GM12892 (cell line): ENCODE measurements at regions not wholly inside any gene's neighbourhood (a gene's known extent, or its start where the extent isn't known, plus 50 kb on each side); places are given as distances from the start of the nearest gene placed in this dataset.
"Not testable (repeated sequence)": the region's sequence is repeated elsewhere in the genome, so short reads cannot be mapped to it uniquely, and the experiment has no call there.

ENCODE experiments used
- DNase-seq: peaks from one replicate; pipeline ENCODE4 v3.0.0; 2011; ENCODE audit not compliant: insufficient read length
- FAIRE-seq: peaks from 2 replicates; lab custom pipeline; 2011; peaks lifted over from hg19 to GRCh38; lab: Jason Lieb, UNC
- POLR2A ChIP-seq: IDR thresholded peaks from 2 replicates; pipeline ENCODE4 v1.6.1; 2011; ENCODE audit warnings: low read depth, low read length, control low read depth
- POLR2AphosphoS5 ChIP-seq: IDR thresholded peaks from 2 replicates; pipeline ENCODE4 v1.6.1; 2011; ENCODE audit warnings: low read depth, low read length, control low read depth
- TAF1 ChIP-seq: IDR thresholded peaks from 2 replicates; pipeline ENCODE4 v1.6.1; 2011; ENCODE audit warnings: low read depth, mild to moderate bottlenecking, control low read depth, low read length, borderline replicate concordance

DNA sequence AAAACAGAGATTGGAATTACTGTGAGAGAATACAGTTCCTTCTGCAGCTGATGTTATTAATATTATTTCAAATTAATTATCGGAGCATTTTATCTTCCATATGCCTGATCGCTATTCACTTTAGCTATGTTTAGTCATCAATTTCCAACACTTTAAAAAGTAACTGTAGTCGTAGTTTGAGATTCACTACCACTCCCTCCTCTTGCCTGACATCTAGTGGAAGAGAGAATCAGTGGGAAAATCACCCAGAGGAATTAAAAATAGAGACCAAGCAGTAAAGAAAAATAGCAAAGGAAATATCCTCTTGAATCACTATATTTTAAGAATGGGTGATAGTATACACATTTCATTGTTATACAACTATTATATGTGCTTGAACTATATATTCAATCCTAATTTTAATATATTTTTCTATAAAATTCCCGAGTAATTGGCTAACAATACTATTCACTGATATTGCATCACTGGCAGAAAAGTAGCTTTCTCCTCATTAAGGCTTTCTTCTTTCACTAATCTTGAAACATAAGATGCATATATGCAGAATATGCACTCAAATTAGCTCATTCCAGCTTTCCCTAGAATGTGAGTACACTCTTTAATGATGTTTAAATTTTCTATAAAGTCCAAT, 708.7 kb downstream of the CDH9 start:
- no peak for FAIRE-seq
- DNase-seq, result no peak

DNA sequence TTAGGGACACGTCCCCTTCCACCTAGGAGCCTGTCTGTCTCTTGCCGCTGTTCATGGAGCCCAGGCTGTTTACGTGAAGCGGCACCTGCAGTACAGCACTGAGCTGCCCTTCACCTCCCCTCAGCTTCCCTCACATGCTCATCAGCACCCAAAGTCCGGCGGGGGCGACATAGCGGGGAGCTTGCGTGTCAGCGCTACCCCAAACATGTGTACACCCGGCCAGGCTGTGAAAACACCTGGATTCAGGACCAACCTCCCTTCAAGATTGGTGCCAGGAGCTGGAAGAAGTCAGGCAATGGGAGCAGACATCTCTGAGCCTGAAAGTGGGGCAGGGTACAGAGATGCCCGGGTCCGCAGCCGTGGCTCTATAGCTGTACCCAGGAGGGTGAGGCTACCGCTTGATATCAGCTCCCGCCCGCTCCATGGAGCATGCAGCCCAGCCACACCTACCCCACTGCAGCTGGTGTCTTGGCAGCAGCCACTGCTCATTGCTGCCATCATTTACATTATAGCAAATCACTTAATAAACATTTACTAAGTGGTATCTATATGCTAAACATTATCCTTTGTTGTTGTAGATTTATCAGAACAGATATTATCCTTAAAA, 712.1 kb downstream of the CDH9 start:
- FAIRE-seq (no peak), DNase-seq (no peak)
- TF ChIP-seq POLR2A (no peak), TAF1 (no peak), POLR2AphosphoS5 (no peak)

More for the DNA sequence above, 708.7 kb downstream of the CDH9 start:
- TF ChIP-seq TAF1 (no peak), POLR2A (no peak), POLR2AphosphoS5 (no peak)

DNA sequence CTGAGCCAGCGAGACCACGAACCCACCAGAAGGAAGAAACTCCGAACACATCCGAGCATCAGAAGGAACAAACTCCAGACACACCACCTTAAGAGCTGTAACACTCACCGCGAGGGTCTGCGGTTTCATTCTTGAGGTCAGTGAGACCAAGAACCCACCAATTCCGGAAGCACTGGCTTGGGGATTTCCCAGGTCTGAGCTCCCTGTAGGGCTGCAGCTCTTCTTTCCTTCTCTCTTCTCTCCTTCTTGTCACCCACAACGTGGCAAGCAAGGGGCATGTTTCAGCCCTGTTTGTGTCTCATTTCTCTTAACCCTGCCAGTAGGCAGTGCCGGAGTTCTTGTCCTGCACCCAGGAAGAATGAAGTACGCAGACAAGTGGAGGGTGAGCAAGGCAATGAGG, 713.0 kb downstream of the CDH9 start:
- not testable (repeated sequence) for DNase-seq, FAIRE-seq

DNA sequence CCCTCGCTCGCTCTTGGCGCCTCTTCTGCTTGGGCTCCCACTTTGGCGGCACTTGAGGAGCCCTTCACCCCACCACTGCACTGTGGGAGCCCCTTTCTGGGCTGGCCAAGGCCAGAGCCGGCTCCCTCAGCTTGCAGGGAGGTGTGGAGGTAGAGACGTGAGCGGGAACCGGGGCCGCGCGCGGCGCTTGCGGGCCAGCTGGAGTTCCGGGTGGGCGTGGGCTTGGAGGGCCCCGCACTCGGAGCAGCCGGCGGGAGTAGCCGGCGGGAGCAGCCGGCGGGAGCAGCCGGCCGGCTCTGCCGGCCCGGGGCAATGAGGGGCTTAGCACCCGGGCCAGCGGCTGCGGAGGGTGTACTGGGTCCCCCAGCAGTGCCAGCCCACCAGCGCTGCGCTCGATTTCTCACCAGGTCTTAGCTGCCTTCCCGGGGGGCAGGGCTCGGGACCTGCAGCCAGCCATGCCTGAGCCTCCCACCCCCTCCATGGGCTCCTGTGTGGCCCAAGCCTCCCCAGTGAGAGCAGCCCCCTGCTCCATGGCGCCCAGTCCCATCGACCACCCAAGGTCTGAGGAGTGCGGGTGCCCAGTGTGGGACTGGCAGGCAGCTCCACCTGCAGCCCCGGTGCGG, 714.0 kb downstream of the CDH9 start:
- not testable (repeated sequence) for DNase-seq, FAIRE-seq

DNA sequence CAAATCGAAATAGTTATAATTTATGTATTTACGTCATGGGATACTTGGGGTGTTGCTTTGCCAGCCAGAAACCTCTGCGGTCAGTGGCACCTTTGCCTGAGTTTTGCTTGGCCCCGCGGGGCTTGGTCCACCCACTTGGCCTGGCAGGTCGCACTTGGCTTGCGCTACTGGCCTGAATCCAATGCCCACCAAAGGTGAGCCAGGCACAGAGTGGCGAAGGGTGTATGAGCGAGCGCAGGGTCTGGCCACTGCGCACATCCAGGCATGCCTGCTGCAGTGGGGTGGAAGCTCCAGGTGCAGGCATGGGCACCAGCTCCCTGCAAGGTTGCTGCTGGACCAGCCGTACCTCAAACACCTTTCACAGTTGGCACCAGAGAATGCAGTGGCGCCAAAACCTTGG, 714.6 kb downstream of the CDH9 start:
- no peak for DNase-seq
- TF ChIP-seq POLR2AphosphoS5 (no peak), POLR2A (no peak), TAF1 (no peak)
- FAIRE-seq, result no peak

DNA sequence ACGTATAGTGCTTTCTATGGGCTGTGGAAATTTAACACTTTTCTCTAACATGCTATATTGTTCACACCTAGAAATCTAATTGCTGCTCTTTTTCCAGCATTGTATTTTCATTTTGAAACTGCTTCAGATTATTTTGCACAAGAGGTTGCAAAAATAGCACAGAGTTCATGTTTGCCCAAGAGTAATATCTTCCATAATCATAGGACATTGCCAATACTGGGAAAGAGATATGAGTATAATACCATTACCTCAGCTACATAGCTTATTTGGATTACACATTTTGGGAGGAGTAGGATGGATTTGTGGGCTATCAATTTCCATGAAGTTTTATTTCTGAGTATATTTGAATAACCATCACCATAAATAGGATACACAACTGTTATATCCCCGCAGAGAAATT, 717.1 kb downstream of the CDH9 start:
- no peak for DNase-seq
- FAIRE-seq, result no peak
- TF ChIP-seq POLR2A (no peak), POLR2AphosphoS5 (no peak), TAF1 (no peak)

DNA sequence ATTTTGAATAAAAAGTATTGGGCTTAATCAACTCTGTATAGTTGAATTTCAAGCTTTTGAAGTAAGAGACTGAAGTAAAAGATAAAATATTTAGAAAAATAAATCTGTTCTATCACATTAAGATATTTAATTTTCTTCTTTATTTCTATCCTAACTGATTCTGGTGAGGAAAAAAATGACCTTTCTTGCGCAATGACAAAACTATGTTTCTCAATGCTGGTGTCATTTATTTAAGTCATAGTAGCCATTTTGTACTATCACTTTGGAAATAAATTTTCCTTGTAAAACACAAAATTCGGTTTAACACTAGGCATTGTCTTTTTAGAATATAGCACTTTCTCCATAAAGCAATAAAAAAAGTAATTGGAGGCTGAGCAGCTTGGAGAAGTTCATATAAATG, 728.0 kb downstream of the CDH9 start:
- DNase-seq, result no peak
- FAIRE-seq, result no peak
- no peak for TF ChIP-seq POLR2AphosphoS5

DNA sequence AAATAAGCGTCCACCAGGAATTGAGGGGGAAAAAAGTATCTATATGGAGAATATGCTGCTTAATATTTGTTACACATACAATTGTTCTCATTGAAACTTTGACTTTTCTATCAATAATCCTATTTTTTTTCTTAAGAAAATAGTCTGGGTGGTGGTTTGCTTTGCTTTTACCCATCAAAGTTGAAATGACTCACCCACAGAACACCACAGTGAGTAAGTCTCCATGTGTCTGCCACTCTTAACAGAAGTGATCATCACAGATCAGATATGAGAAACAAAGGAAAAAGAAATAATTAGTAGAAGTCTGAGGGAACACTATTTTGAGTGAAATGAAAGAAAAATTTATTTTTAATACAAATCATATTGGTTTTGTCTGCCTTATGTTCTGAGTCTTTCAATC, 742.8 kb downstream of the CDH9 start:
- no peak for FAIRE-seq
- no peak for DNase-seq
- TF ChIP-seq POLR2A, result no peak

DNA sequence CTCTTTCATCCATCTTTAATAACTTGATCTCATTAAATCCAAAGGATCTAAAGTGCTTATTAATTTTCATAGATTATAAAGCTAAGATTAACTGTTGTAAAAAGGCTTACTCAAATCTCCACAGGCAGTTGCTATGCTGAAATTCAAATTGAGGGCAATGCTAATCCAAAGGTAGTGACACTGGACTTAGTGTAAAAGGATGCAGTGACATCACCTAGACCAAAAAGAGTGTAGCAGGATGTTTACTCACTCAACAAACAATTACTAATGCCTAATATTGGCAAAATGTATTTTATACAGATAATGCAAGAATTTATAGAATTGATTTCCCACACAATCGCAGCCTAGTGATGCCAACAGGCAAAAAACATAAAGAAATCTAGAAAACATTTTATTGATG, 756.2 kb downstream of the CDH9 start:
- FAIRE-seq (no peak), DNase-seq (no peak)

DNA sequence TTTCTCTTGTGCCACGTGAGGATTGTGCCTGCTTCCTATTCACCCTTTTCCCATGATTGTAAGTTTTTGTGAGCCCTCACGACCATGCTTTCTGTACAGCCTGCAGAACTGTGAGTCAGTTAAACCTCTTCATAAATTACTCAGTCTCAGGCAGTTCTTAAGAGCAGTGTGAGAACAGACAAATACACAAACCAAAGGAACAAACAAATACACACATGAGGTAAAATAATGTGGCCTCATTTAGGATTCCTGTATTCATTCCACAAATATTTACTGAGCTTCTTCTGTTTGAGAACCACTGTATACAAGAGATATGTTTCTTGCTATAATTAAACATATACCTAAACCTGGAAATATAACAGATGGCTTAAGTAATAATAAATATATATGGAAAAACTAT, 760.3 kb downstream of the CDH9 start:
- no peak for DNase-seq
- no peak for FAIRE-seq
- TF ChIP-seq POLR2A, result no peak
- TF ChIP-seq POLR2AphosphoS5, result no peak
- TF ChIP-seq TAF1, result no peak

More for the DNA sequence above, 756.2 kb downstream of the CDH9 start:
- no peak for TF ChIP-seq TAF1
- no peak for TF ChIP-seq POLR2A
- no peak for TF ChIP-seq POLR2AphosphoS5

DNA sequence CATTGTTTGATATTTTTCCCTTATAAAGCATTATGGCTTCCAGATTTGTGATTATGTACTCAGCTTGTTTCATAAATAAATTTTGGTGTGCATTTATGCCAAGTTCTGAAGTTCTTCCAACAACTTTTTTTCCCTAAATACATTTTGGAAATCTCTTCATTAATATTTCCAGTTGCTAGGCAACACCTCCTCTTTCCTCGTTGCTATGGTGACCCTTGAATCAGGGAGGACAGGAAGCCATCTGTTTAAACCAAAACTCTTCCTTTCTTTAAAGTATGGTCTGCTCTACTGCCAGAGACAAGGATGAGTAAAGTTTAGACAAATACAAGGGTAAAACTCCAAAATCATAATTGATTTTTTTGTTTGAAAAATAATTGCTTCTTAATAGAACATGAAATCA, 779.3 kb downstream of the CDH9 start:
- DNase-seq, result no peak
- no peak for TF ChIP-seq TAF1
- TF ChIP-seq POLR2A, result no peak
- TF ChIP-seq POLR2AphosphoS5, result no peak
- no peak for FAIRE-seq

DNA sequence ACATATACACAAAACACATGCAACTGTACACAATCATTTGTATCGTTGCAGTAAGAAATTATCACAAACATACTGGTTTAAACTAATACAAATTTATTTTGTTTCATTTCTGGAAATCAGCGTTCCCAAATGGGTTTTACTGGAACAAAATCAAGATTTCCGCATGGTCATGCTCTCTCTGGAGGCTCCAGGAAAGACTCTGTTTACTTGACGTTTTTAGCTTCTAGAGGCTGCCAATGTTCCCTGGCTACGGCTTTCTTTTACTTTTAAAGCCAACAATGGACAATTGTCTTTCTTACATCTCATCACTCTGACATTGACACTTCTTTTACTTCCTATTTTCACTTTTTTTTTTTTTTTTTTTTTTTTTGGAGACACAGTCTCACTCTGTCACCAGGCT, 793.1 kb downstream of the CDH9 start:
- TF ChIP-seq POLR2AphosphoS5, result no peak
- TF ChIP-seq TAF1, result no peak
- no peak for TF ChIP-seq POLR2A
- no peak for DNase-seq
- no peak for FAIRE-seq

DNA sequence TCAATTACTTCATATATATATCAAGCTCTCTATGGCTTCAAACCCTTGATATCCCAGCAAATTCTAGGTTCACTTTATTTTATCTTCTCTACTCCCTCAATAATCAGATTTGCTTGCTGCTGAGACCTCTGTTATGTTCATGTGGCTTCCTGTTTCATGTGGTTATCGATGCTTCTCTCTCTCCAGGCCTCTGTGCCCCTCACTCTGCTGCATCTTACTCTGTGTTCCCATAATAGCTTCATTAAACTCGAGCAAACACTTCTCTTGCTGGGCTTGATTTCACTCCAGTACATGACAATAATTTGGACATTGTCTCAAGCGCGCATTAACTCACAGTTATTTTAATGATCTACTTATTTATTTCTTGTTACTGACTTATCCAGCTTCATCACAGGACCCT, 798.8 kb downstream of the CDH9 start:
- no peak for DNase-seq
- FAIRE-seq, result no peak
- no peak for TF ChIP-seq TAF1
- no peak for TF ChIP-seq POLR2A
- TF ChIP-seq POLR2AphosphoS5, result no peak
